ENCODE measurements at regions not wholly inside any gene's neighbourhood (a gene's known extent, or its start where the extent isn't known, plus 50 kb on each side); places are given as distances from the start of the nearest gene placed in this dataset.

- no peak for DNase-seq
Measured at GRCh38 chr13:91174886-91175501, 172.5 kb upstream of the MIR17HG start.

GRCh38 chr13:91178099-91178498, 169.4 kb upstream of the MIR17HG start:
- DNase-seq: no peak

- no peak for DNase-seq
Measured at GRCh38 chr13:91181892-91182291, 165.6 kb upstream of the MIR17HG start.

GRCh38 chr13:91184244-91184926, 163.1 kb upstream of the MIR17HG start:
- no peak for DNase-seq

GRCh38 chr13:91185294-91185863, 162.1 kb upstream of the MIR17HG start:
- DNase-seq: peak; percentile 17

GRCh38 chr13:91187522-91187921, 160.0 kb upstream of the MIR17HG start:
- no peak for DNase-seq

GRCh38 chr13:91189506-91189905, 158.0 kb upstream of the MIR17HG start:
- DNase-seq: no peak

GRCh38 chr13:91193358-91193757, 154.1 kb upstream of the MIR17HG start:
- no peak for DNase-seq

GRCh38 chr13:91195789-91196188, 151.7 kb upstream of the MIR17HG start:
- DNase-seq: no peak

GRCh38 chr13:91196958-91197357, 150.5 kb upstream of the MIR17HG start:
- DNase-seq: no peak

GRCh38 chr13:91199866-91200265, 147.6 kb upstream of the MIR17HG start:
- DNase-seq: no peak

- no peak for DNase-seq
Measured at GRCh38 chr13:91200486-91200885, 147.0 kb upstream of the MIR17HG start.

- DNase-seq: peak; percentile 83
Measured at GRCh38 chr13:91203430-91203829, 144.1 kb upstream of the MIR17HG start.

- DNase-seq: no peak
Measured at GRCh38 chr13:91207261-91207660, 140.2 kb upstream of the MIR17HG start.

GRCh38 chr13:91211510-91211909, 136.0 kb upstream of the MIR17HG start:
- DNase-seq: no peak

- no peak for DNase-seq
Measured at GRCh38 chr13:91212231-91212630, 135.3 kb upstream of the MIR17HG start.

- DNase-seq: no peak
Measured at GRCh38 chr13:91214031-91214430, 133.5 kb upstream of the MIR17HG start.

- DNase-seq: no peak
Measured at GRCh38 chr13:91216928-91217700, 130.4 kb upstream of the MIR17HG start.

GRCh38 chr13:91219201-91219600, 128.3 kb upstream of the MIR17HG start:
- no peak for DNase-seq

GRCh38 chr13:91220872-91221271, 126.6 kb upstream of the MIR17HG start:
- no peak for DNase-seq

GRCh38 chr13:91228108-91228507, 119.4 kb upstream of the MIR17HG start:
- no peak for DNase-seq

GRCh38 chr13:91228940-91229339, 118.5 kb upstream of the MIR17HG start:
- DNase-seq: no peak

GRCh38 chr13:91232716-91233115, 114.8 kb upstream of the MIR17HG start:
- DNase-seq: no peak

GRCh38 chr13:91233291-91233690, 114.2 kb upstream of the MIR17HG start:
- DNase-seq: no peak

Measured in DMS153 (cell line).